ENCODE measurements at regions not wholly inside any gene's neighbourhood (a gene's known extent, or its start where the extent isn't known, plus 50 kb on each side); places are given as distances from the start of the nearest gene placed in this dataset.

GRCh38 chr18:61756244-61756643, 136.6 kb downstream of the RNF152 start:
- Mint-ChIP-seq H3K27ac (no peak overlapping the region), H3K4me1 (peaks cover 2% of the 10 kb centered on the region), H3K27me3 (peaks cover 27% of the 10 kb centered on the region), H3K4me3 (no peak overlapping the region), H3K36me3 (ENCODE audit: low read depth) (no peaks in the 10 kb centered on the region)
- H3K9me3 ChIP-seq (ENCODE audit: control insufficient read depth, low read length, poor library complexity, severe bottlenecking) = no peaks in the 10 kb centered on the region
- DNase-seq = no peak
- no peak for ATAC-seq

- H3K27me3 Mint-ChIP-seq = peaks cover 31% of the 10 kb centered on the region
- H3K4me3 Mint-ChIP-seq = no peak overlapping the region
- H3K27ac Mint-ChIP-seq = no peak overlapping the region
- H3K9me3 ChIP-seq (ENCODE audit: control insufficient read depth, low read length, poor library complexity, severe bottlenecking) = no peaks in the 10 kb centered on the region
- H3K36me3 Mint-ChIP-seq (ENCODE audit: low read depth) = no peaks in the 10 kb centered on the region
- ATAC-seq = no peak
- H3K4me1 Mint-ChIP-seq = peaks cover 2% of the 10 kb centered on the region
- DNase-seq = no peak
Measured at GRCh38 chr18:61755555-61755954, 137.3 kb downstream of the RNF152 start.

GRCh38 chr18:61754039-61754583, 138.7 kb downstream of the RNF152 start:
- Mint-ChIP-seq H3K27ac (no peak overlapping the region), H3K36me3 (ENCODE audit: low read depth) (no peaks in the 10 kb centered on the region), H3K27me3 (peaks cover 32% of the 10 kb centered on the region), H3K4me3 (no peak overlapping the region), H3K4me1 (peaks cover 2% of the 10 kb centered on the region)
- DNase-seq (no peak), ATAC-seq (no peak)
- H3K9me3 ChIP-seq (ENCODE audit: control insufficient read depth, low read length, poor library complexity, severe bottlenecking) = no peaks in the 10 kb centered on the region

- H3K9me3 ChIP-seq (ENCODE audit: control insufficient read depth, low read length, poor library complexity, severe bottlenecking) = no peaks in the 10 kb centered on the region
- H3K4me3 Mint-ChIP-seq = no peak overlapping the region
- no peak overlapping the region for H3K27ac Mint-ChIP-seq
- H3K4me1 Mint-ChIP-seq = peaks cover 2% of the 10 kb centered on the region
- no peaks in the 10 kb centered on the region for H3K36me3 Mint-ChIP-seq (ENCODE audit: low read depth)
- no peak for DNase-seq
- peaks cover 36% of the 10 kb centered on the region for H3K27me3 Mint-ChIP-seq
- ATAC-seq = no peak
Measured at GRCh38 chr18:61753373-61753772, 139.4 kb downstream of the RNF152 start.

- H3K36me3 Mint-ChIP-seq (ENCODE audit: low read depth) = no peaks in the 10 kb centered on the region
- ATAC-seq = no peak
- H3K4me1 Mint-ChIP-seq = peaks cover 2% of the 10 kb centered on the region
- peaks cover 38% of the 10 kb centered on the region for H3K27me3 Mint-ChIP-seq
- no peak for DNase-seq
- no peak overlapping the region for H3K4me3 Mint-ChIP-seq
- H3K9me3 ChIP-seq (ENCODE audit: control insufficient read depth, low read length, poor library complexity, severe bottlenecking) = no peaks in the 10 kb centered on the region
- H3K27ac Mint-ChIP-seq = no peak overlapping the region
Measured at GRCh38 chr18:61752973-61753372, 139.8 kb downstream of the RNF152 start.

GRCh38 chr18:61750840-61751668, 141.8 kb downstream of the RNF152 start:
- H3K36me3 Mint-ChIP-seq (ENCODE audit: low read depth) = no peaks in the 10 kb centered on the region
- DNase-seq (no peak), ATAC-seq (no peak)
- H3K27ac Mint-ChIP-seq = no peak overlapping the region
- peaks cover 47% of the 10 kb centered on the region for H3K27me3 Mint-ChIP-seq
- H3K4me1 Mint-ChIP-seq = peaks cover 2% of the 10 kb centered on the region
- no peaks in the 10 kb centered on the region for H3K9me3 ChIP-seq (ENCODE audit: control insufficient read depth, low read length, poor library complexity, severe bottlenecking)
- no peak overlapping the region for H3K4me3 Mint-ChIP-seq

- DNase-seq (no peak), ATAC-seq (no peak)
- H3K9me3 ChIP-seq (ENCODE audit: control insufficient read depth, low read length, poor library complexity, severe bottlenecking) = no peaks in the 10 kb centered on the region
- no peak overlapping the region for H3K4me3 Mint-ChIP-seq
- peaks cover 42% of the 10 kb centered on the region for H3K27me3 Mint-ChIP-seq
- no peaks in the 10 kb centered on the region for H3K4me1 Mint-ChIP-seq
- no peaks in the 10 kb centered on the region for H3K36me3 Mint-ChIP-seq (ENCODE audit: low read depth)
- H3K27ac Mint-ChIP-seq = no peak overlapping the region
Measured at GRCh38 chr18:61749546-61749945, 143.3 kb downstream of the RNF152 start.

- DNase-seq (no peak), ATAC-seq (no peak)
- peaks cover 41% of the 10 kb centered on the region for H3K27me3 Mint-ChIP-seq
- H3K9me3 ChIP-seq (ENCODE audit: control insufficient read depth, low read length, poor library complexity, severe bottlenecking) = no peaks in the 10 kb centered on the region
- H3K4me3 Mint-ChIP-seq = no peak overlapping the region
- H3K4me1 Mint-ChIP-seq = no peaks in the 10 kb centered on the region
- no peak overlapping the region for H3K27ac Mint-ChIP-seq
- no peaks in the 10 kb centered on the region for H3K36me3 Mint-ChIP-seq (ENCODE audit: low read depth)
Measured at GRCh38 chr18:61749031-61749430, 143.8 kb downstream of the RNF152 start.

GRCh38 chr18:61748004-61748403, 144.8 kb downstream of the RNF152 start:
- DNase-seq (no peak), ATAC-seq (no peak)
- H3K4me3 Mint-ChIP-seq = no peak overlapping the region
- H3K9me3 ChIP-seq (ENCODE audit: control insufficient read depth, low read length, poor library complexity, severe bottlenecking) = no peaks in the 10 kb centered on the region
- H3K4me1 Mint-ChIP-seq = no peaks in the 10 kb centered on the region
- no peaks in the 10 kb centered on the region for H3K36me3 Mint-ChIP-seq (ENCODE audit: low read depth)
- H3K27ac Mint-ChIP-seq = no peak overlapping the region
- H3K27me3 Mint-ChIP-seq = peaks cover 41% of the 10 kb centered on the region

GRCh38 chr18:61743775-61744531, 148.9 kb downstream of the RNF152 start:
- Mint-ChIP-seq H3K27me3 (peaks cover 30% of the 10 kb centered on the region), H3K4me3 (no peak overlapping the region), H3K36me3 (ENCODE audit: low read depth) (no peaks in the 10 kb centered on the region), H3K4me1 (no peaks in the 10 kb centered on the region), H3K27ac (no peak overlapping the region)
- ATAC-seq (no peak), DNase-seq (no peak)
- H3K9me3 ChIP-seq (ENCODE audit: control insufficient read depth, low read length, poor library complexity, severe bottlenecking) = no peaks in the 10 kb centered on the region

GRCh38 chr18:61742565-61743429, 150.0 kb downstream of the RNF152 start:
- no peak overlapping the region for H3K27ac Mint-ChIP-seq
- no peaks in the 10 kb centered on the region for H3K36me3 Mint-ChIP-seq (ENCODE audit: low read depth)
- peaks cover 18% of the 10 kb centered on the region for H3K27me3 Mint-ChIP-seq
- no peaks in the 10 kb centered on the region for H3K4me1 Mint-ChIP-seq
- no peak for ATAC-seq
- DNase-seq = no peak
- H3K9me3 ChIP-seq (ENCODE audit: control insufficient read depth, low read length, poor library complexity, severe bottlenecking) = no peaks in the 10 kb centered on the region
- no peak overlapping the region for H3K4me3 Mint-ChIP-seq

- Mint-ChIP-seq H3K4me1 (no peaks in the 10 kb centered on the region), H3K4me3 (no peak overlapping the region), H3K36me3 (ENCODE audit: low read depth) (no peaks in the 10 kb centered on the region), H3K27me3 (peaks cover 15% of the 10 kb centered on the region), H3K27ac (no peak overlapping the region)
- no peak for DNase-seq
- ATAC-seq = no peak
- no peaks in the 10 kb centered on the region for H3K9me3 ChIP-seq (ENCODE audit: control insufficient read depth, low read length, poor library complexity, severe bottlenecking)
Measured at GRCh38 chr18:61741881-61742454, 150.8 kb downstream of the RNF152 start.

Data from T-helper 17 cell (primary cell).